Thymus (tissue), 11 donors: ENCODE measurements at regions not wholly inside any gene's neighbourhood (a gene's known extent, or its start where the extent isn't known, plus 50 kb on each side); places are given as distances from the start of the nearest gene placed in this dataset.
"Not testable (repeated sequence)": the region's sequence is repeated elsewhere in the genome, so short reads cannot be mapped to it uniquely, and the experiment has no call there.

ENCODE experiments used
- DNase-seq, 9 donors: peaks; one replicate each; pipeline ENCODE4 v3.0.0-alpha.2; 2013; ENCODE audit warnings: low spot score in 9 of 9, low read depth in 6 of 9, missing footprints in 1 of 9
- H3K27ac ChIP-seq, 2 donors: one replicate each; pipeline ENCODE4 v1.5.1; 2013; ENCODE audit warnings: control low read depth in 1 of 2, low read depth in 1 of 2, low read length in 1 of 2, mild to moderate bottlenecking in 1 of 2, moderate library complexity in 1 of 2
- H3K27me3 ChIP-seq, 2 donors: one replicate each; pipeline ENCODE4 v1.5.1; 2013; ENCODE audit warnings: low read length in 1 of 2; ENCODE audit not compliant: control insufficient read depth in 2 of 2, insufficient read depth in 1 of 2
- H3K36me3 ChIP-seq, 2 donors: one replicate each; pipeline ENCODE4 v1.5.1; 2013; ENCODE audit warnings: low read length in 1 of 2, mild to moderate bottlenecking in 1 of 2, moderate library complexity in 1 of 2; ENCODE audit not compliant: control insufficient read depth in 2 of 2, insufficient read depth in 2 of 2
- H3K4me1 ChIP-seq, 2 donors: one replicate each; pipeline ENCODE4 v1.5.1; 2013; ENCODE audit warnings: low read length in 2 of 2; ENCODE audit not compliant: control insufficient read depth in 2 of 2, insufficient read depth in 2 of 2
- H3K4me3 ChIP-seq, 2 donors: one replicate each; pipeline ENCODE4 v1.5.1; 2013; ENCODE audit warnings: low read length in 2 of 2, control low read depth in 1 of 2, mild to moderate bottlenecking in 1 of 2
- H3K9me3 ChIP-seq, 2 donors: one replicate each; pipeline ENCODE4 v1.5.1; 2013; ENCODE audit warnings: low read length in 1 of 2, mild to moderate bottlenecking in 1 of 2; ENCODE audit not compliant: control insufficient read depth in 2 of 2, insufficient read depth in 1 of 2
- WGBS: extraction: QIAGEN DNeasy Blood & Tissue Kit; methylation state at CpG from one replicate; pipeline ENCODE4 v1.1.7; 2013; 5-methylcytosine and 5-hydroxymethylcytosine counted together
- donor health status: healthy.

DNA sequence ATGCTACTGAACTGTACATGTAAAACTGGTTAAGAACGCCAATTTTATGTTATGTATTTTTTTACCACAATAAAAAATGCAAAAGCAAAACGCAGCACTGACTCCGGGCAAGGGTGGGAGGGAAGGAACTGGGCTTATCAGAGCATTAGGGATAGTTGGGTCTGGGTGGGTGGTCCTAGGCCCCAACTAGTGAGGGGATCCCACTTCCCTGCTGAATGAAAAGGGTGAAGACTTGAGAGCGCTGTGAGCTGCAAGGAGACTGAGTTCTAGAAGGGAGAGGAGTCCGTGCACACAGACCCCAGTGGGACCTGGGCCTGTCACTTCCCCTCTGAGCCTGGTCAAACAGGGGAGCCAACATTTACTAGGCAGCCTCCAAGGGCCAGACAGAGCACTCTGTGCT is 98.6 kb downstream of the TPRA1 start:
- no peak for DNase-seq
- H3K9me3 ChIP-seq, result no peaks in the 10 kb centered on the region
- H3K27ac ChIP-seq, result no peak overlapping the region
- 96% methylated on average over 5 of the region's 5 CpGs for WGBS
- H3K27me3 ChIP-seq, result peaks cover 0 to 2% of the 10 kb centered on the region in 2 donors
- no peaks in the 10 kb centered on the region for H3K4me1 ChIP-seq
- H3K36me3 ChIP-seq, result no peaks in the 10 kb centered on the region
- H3K4me3 ChIP-seq, result no peak overlapping the region

DNA sequence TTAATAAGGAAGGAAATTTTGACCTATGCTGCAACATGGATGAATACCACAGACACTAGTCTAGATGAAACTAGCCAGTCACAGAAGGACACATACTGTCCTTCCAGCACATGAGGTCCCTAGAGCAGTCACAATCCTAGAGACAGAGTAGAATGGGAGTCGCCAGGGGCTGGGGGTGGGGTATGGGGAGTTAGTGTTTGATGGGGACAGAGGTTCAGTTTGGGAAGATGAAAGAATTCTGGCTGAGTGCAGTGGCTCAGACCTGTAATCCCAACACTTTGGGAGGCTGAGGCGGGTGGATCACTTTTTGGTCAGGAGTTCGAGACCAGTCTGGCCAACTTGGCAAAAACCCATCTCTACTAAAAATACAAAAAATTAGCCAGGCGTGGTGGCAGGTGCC is 99.2 kb downstream of the TPRA1 start:
- Histone ChIP-seq H3K27ac (no peak overlapping the region), H3K4me1 (no peaks in the 10 kb centered on the region), H3K4me3 (no peak overlapping the region), H3K27me3 (peaks cover 0 to 7% of the 10 kb centered on the region in 2 donors), H3K36me3 (no peaks in the 10 kb centered on the region), H3K9me3 (no peaks in the 10 kb centered on the region)
- DNase-seq, result no peak
- 87% methylated on average over 4 of the region's 4 CpGs for WGBS

DNA sequence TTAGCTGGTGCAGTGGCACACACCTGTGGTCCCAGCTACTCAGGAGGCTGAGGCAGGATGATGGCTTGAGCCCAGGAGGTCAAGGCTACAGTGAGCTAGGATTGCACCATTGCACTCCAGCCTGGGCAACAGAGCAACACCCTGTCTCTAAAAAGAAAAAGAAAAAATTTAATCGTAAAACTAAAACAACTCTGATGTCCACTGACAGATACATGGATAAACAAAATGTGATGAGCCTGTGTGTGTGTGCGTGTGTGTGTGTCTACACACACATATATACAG is 99.6 kb downstream of the TPRA1 start:
- H3K9me3 ChIP-seq, H3K4me1 ChIP-seq, DNase-seq, H3K27ac ChIP-seq, H3K4me3 ChIP-seq, H3K36me3 ChIP-seq, H3K27me3 ChIP-seq: not testable (repeated sequence)
- WGBS, result 74% methylated on average over 2 of the region's 2 CpGs

DNA sequence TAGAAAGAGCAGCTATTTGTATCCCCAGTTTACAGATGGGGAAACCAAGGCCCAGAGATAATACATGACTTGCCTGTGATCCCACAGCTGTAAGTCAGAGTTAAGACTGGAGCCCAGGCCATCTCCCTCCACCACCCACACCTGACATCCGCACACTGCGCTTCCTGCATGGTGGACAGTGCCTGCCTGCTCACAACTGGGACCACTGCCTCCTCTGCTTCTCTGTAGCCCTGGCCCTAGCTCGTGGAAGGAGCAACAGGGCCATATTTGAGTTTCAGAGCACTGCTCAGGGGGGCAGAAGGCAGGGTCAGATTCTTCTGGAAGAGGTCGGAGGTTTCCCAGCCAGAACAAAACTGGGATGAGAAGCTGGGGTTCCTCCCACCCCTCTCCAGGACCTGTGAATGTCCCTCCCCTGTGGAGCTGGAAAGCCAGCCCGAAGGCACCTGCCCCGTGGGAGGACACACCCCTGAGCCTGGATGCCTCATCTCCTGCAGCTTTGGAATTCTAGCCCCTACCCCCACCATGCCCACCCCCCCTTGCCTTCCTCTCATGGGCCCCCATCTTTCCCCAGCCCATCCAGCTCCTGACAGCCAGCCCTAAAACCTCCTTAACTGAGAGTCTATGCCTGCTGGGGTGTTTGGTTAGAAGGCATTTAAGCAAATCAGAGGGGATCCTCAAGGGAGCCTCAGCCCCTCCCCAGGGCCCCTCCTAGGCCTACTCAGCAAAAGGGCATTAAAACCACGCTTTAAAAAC is 100.1 kb downstream of the TPRA1 start:
- no peaks in the 10 kb centered on the region for H3K4me1 ChIP-seq
- H3K27ac ChIP-seq, result no peak overlapping the region
- H3K27me3 ChIP-seq, result peaks cover 0 to 8% of the 10 kb centered on the region in 2 donors
- H3K9me3 ChIP-seq, result no peaks in the 10 kb centered on the region
- no peak for DNase-seq
- WGBS, result 78% methylated on average over 7 of the region's 7 CpGs
- no peak overlapping the region for H3K4me3 ChIP-seq
- H3K36me3 ChIP-seq, result no peaks in the 10 kb centered on the region

DNA sequence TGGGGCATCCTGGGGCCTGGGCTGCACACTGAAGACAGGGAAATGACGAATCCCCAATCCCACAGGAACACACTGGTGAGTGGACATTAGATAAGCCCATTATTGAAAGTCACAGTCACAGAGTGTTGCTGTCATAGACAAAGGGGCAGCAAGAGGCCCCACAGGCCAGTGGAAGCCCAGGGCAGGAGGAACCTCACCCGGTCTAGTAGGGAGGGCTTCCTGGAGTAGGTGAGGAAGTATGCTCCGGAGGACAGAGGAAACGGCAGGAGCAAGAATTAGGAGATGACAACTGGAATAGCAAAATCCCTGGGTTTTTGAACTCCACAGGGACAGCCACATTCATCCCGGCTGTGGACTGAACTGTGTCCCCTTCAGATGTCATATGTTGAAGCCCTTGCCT is 101.2 kb downstream of the TPRA1 start:
- Histone ChIP-seq H3K27ac (no peak overlapping the region), H3K27me3 (peaks cover 0 to 13% of the 10 kb centered on the region in 2 donors), H3K9me3 (no peaks in the 10 kb centered on the region), H3K4me1 (no peaks in the 10 kb centered on the region), H3K4me3 (no peak overlapping the region), H3K36me3 (no peaks in the 10 kb centered on the region)
- 92% methylated on average over 5 of the region's 5 CpGs for WGBS
- DNase-seq, result no peak

DNA sequence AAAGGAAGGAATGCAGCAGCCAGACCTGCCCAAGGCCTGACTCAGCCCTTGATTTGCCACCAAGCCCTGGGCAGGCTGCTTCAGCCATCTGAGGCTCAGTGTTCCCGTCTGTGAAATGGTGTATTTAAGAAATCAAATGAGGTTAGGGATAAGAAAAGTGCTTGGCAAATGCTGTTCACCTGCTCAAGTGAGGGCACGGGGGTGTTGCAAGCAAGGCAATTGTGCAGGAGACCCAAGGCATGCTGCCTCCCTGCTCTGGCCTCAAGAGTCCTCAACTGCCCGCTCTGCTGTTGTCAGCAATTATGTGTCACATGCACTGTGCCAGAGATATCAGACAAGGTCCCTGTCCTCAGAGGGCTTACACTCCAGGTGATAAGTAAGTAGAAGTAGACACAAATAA is 101.8 kb downstream of the TPRA1 start:
- Histone ChIP-seq H3K27me3 (peaks cover 0 to 19% of the 10 kb centered on the region in 2 donors), H3K4me1 (no peaks in the 10 kb centered on the region), H3K27ac (no peak overlapping the region), H3K36me3 (no peaks in the 10 kb centered on the region), H3K4me3 (no peak overlapping the region), H3K9me3 (no peaks in the 10 kb centered on the region)
- WGBS, result 94% methylated on average over 3 of the region's 3 CpGs
- no peak for DNase-seq

DNA sequence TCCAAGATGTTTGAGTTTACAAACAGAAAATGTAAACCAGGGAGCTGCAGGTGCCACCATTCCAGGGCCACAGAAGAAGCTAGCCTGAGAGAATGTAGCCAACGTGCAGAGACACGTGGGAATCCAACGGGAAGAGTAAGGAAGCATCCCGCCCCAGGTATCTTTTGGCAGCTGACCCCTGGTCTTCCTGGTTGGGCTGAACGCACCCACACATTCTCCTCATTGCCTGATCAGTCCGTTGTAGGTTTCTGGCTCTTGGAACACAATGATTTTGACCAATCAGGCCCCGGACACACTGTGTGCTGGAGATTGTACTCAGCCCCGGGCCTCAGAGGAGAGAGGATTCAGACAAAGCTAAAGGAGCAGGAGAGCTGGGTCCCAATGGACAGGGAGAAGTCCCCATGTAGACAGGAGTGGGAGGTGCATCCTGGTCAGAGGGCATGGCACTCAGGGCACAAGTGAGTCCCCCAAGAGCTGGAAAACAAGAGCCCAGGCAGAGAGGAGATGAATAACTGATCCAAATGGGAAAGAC is 102.3 kb downstream of the TPRA1 start:
- WGBS, result 91% methylated on average over 8 of the region's 8 CpGs
- no peak for DNase-seq
- H3K4me1 ChIP-seq, result no peaks in the 10 kb centered on the region
- H3K4me3 ChIP-seq, result no peak overlapping the region
- H3K9me3 ChIP-seq, result no peaks in the 10 kb centered on the region
- no peaks in the 10 kb centered on the region for H3K36me3 ChIP-seq
- no peak overlapping the region for H3K27ac ChIP-seq
- H3K27me3 ChIP-seq, result peaks cover 0 to 24% of the 10 kb centered on the region in 2 donors

DNA sequence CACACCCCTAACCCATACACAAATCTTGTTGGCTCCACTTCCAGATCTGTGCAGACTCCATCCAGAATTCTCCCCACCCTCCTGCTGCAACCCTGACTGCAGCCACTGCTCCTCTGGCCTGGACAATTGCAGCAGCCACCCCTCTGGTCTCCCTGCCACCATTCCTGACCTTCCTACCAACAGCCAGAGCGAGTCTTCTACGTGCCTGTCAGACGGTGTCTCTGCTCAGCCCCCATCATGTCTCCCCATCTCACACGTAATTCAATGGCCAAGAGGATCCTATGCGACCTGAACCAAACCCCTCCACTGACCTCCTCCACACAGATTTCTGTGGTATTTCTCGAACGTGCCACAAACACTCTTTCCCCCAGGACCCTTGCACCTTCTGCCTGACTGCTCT is 103.3 kb downstream of the TPRA1 start:
- no peaks in the 10 kb centered on the region for H3K9me3 ChIP-seq
- peaks cover 0 to 25% of the 10 kb centered on the region in 2 donors for H3K27me3 ChIP-seq
- no peak overlapping the region for H3K4me3 ChIP-seq
- H3K4me1 ChIP-seq, result no peaks in the 10 kb centered on the region
- DNase-seq, result no peak
- no peak overlapping the region for H3K27ac ChIP-seq
- 93% methylated on average over 7 of the region's 7 CpGs for WGBS
- no peaks in the 10 kb centered on the region for H3K36me3 ChIP-seq

DNA sequence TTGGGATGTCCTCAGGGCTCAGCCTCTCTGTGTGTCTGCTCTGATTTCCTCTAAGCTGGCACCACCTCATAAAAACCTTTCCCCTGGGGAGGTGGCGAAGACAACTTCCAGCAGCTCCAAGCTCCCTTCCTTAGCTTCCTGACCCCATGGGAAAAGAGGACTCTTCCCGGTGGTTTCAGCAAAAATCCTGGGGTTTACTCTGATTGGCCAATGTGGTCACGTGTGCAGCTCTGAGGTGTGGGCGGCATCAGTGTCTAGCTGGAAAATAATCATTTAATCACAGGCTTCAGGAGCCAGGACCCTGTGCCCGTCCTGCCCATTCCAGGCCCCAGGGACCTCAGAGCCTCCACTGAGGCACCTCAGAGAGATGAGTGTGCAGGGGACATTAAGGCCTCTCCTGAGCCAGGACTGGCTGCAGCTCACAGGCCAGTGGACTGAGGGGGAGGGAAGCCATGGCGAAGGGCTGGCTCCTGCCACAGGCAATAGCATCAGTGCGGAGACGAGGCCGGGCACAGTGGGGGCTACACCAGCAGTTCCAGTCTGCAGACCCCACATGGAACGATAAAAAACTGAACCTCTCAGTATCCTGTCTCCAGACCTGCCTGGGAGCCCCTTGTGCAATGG is 104.1 kb downstream of the TPRA1 start:
- Histone ChIP-seq H3K4me1 (no peaks in the 10 kb centered on the region), H3K4me3 (no peak overlapping the region), H3K27ac (no peak overlapping the region), H3K27me3 (peaks cover 0 to 25% of the 10 kb centered on the region in 2 donors), H3K36me3 (no peaks in the 10 kb centered on the region), H3K9me3 (no peaks in the 10 kb centered on the region)
- 97% methylated on average over 10 of the region's 10 CpGs for WGBS
- no peak for DNase-seq
